ENCODE measurements at regions not wholly inside any gene's neighbourhood (a gene's known extent, or its start where the extent isn't known, plus 50 kb on each side); places are given as distances from the start of the nearest gene placed in this dataset.

GRCh38 chr12:124236625-124237031 is 58.3 kb upstream of the RFLNA start:
- ChIA-PET POLR2A (interaction anchor here (0.6 kb wide), 1 partner anchor 130 kb away, joined by 3 read pairs; no protein-coding TSS in a partner anchor), CTCF (no interaction called here)
- intact Hi-C loops (cut with micrococcal nuclease; ENCODE audit: unreplicated experiment), result no loop called here
- Histone ChIP-seq H3K9me3 (ENCODE audit: control insufficient read depth, insufficient read depth, low read depth, low read length) (no peaks in the 10 kb centered on the region), H3K4me3 (ENCODE audit: low read depth in 2 of 2, low read length in 2 of 2) (no peak overlapping the region), H3K4me1 (ENCODE audit: control insufficient read depth, insufficient read depth, low read length) (no peaks in the 10 kb centered on the region; the same call in 1 of the 2 replicates), H3K27me3 (ENCODE audit: control insufficient read depth, insufficient read depth, low read length) (no peaks in the 10 kb centered on the region), H3K36me3 (ENCODE audit: control insufficient read depth, insufficient read depth, low read length) (no peaks in the 10 kb centered on the region), H3K27ac (ENCODE audit: low read length) (no peak overlapping the region)
- DNase-seq (ENCODE audit: low read depth, low spot score) (no peak), ATAC-seq (peak; percentile 42; the same call in 1 of the 2 replicates)
- in situ Hi-C loops (cut with HindIII; ENCODE audit: low pct_unique_long_range_greater_than_20kb, low sequenced_read_pairs), result no loop called here
- no TSS peak for BruUV-seq (replicated peaks)
- TF ChIP-seq SIN3A (IDR thresholded peaks at IDR 0.05; ENCODE audit: borderline replicate concordance, insufficient read depth, low read depth, low read length) (no peak), REST (IDR thresholded peaks at IDR 0.05; ENCODE audit: insufficient read depth in 1 of 2, low read depth in 2 of 2, low read length in 1 of 2) (no peak)

DNA sequence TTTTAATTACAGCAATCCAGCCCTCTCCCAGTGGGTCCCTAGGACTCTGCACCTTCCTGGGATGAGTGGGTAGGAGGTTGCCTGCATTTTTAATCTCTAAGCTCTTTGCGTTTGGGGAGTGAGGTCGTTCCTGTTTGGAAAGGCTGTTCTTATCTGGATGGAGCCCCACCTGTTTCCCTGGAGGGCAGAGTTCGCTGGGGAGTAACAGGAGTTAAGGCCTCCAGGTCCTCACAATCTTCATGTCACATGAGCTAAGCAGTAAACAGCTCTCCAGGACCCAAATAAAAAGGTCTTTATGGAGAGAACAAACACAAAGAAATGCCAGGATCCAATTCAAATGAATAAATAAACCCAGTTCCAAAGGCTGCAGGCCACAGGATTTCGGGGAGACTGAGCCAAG is 56.0 kb upstream of the RFLNA start:
- Histone ChIP-seq H3K36me3 (ENCODE audit: control insufficient read depth, insufficient read depth, low read length) (no peaks in the 10 kb centered on the region), H3K27me3 (ENCODE audit: control insufficient read depth, insufficient read depth, low read length) (no peaks in the 10 kb centered on the region), H3K4me3 (ENCODE audit: low read depth in 2 of 2, low read length in 2 of 2) (no peak overlapping the region), H3K9me3 (ENCODE audit: control insufficient read depth, insufficient read depth, low read depth, low read length) (no peaks in the 10 kb centered on the region), H3K27ac (ENCODE audit: low read length) (no peak overlapping the region), H3K4me1 (ENCODE audit: control insufficient read depth, insufficient read depth, low read length) (no peaks in the 10 kb centered on the region; the same call in 1 of the 2 replicates)
- intact Hi-C loops (cut with micrococcal nuclease; ENCODE audit: unreplicated experiment) (no loop called here), in situ Hi-C loops (cut with HindIII; ENCODE audit: low pct_unique_long_range_greater_than_20kb, low sequenced_read_pairs) (no loop called here)
- BruUV-seq (replicated peaks), result no TSS peak
- DNase-seq (ENCODE audit: low read depth, low spot score) (no peak), ATAC-seq (no peak)
- POLR2A ChIA-PET, result no interaction called here
- CTCF ChIA-PET, result no interaction called here
- no peak for TF ChIP-seq POLR2AphosphoS5 (IDR thresholded peaks at IDR 0.05; ENCODE audit: low read depth, low read length)
- TF ChIP-seq TCF7L2 (IDR thresholded peaks at IDR 0.05; ENCODE audit: low read depth, low read length), result no peak
- no peak for TF ChIP-seq SIN3A (IDR thresholded peaks at IDR 0.05; ENCODE audit: borderline replicate concordance, insufficient read depth, low read depth, low read length)
- no peak for TF ChIP-seq REST (IDR thresholded peaks at IDR 0.05; ENCODE audit: insufficient read depth in 1 of 2, low read depth in 2 of 2, low read length in 1 of 2)
- no peak for TF ChIP-seq CTCF (IDR thresholded peaks at IDR 0.05)

Measured in Panc1 (cell line).